Inferior parietal cortex (tissue), 1 donor: ENCODE measurements at regions not wholly inside any gene's neighbourhood (a gene's known extent, or its start where the extent isn't known, plus 50 kb on each side); places are given as distances from the start of the nearest gene placed in this dataset.

Source experiments
- DNase-seq: peaks from one replicate; pipeline ENCODE4 v3.0.0-alpha.2; 2016; ENCODE audit errors: extremely low spot score

DNA sequence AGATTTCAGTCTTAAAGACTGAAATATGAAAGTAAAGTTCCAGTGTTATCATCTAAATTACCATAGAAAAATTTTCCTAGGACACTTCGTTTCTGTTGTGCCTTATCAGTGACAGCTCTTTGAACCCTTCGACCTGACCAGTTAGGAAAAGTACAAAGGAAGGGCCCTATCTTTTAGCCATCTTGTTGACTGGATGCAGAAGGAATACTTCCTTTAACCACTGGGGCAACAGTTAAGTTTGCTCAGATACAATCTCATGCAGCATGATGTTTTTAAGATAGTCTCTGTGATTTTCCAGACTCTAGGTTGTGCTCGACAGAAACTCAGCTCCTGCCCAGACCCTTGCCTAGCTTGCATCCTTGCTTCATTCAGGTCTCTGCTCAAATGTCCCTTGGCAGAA lies 210.5 kb upstream of the RPS6KA3 start:
- DNase-seq: no peak

DNA sequence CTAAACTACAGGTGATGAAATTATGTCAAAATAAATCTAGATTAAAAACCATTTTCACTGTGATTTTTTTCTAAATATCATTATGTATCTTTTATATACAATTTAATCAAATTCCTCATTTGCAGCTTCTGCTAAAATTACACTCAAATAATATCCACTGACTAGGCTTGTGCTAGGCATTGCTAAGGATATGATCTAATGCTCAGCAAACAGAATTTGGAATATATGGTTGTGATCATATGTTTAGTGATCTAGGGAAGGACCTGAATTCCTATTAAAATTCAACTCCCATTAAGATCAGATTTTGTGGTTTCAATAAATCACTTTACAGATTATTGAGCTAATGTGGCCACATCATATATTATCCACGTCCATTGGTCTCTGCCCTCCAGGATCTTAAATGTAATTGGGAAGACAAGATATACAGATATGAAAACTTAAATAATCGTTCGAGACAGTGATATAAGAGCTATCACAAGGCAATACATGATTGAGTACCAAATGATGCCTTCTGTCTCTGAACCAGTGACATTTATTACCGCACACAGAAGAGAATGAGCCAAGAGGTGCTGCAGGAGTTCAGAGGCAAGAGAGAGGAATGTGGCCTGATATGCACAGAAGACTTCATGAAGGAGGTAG lies 206.0 kb upstream of the RPS6KA3 start:
- no peak for DNase-seq

DNA sequence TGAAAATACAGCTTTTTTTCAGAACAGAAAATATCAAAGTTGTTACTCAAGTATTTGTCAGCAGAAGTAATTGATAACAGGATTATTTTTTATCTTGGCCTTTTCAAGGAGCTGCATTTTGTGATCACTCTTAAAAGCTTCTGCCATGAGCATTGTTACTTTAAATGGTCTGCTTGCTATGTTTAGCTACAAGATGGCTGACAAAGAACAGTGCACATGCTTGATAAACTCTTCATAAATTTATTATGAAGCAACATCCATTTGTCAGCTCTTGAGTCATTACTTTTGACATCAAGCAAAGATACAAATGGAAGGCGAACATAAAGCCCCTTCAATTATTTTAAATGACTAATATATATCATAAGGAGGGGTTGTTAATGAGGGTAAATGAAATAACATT lies 205.4 kb upstream of the RPS6KA3 start:
- DNase-seq: no peak

DNA sequence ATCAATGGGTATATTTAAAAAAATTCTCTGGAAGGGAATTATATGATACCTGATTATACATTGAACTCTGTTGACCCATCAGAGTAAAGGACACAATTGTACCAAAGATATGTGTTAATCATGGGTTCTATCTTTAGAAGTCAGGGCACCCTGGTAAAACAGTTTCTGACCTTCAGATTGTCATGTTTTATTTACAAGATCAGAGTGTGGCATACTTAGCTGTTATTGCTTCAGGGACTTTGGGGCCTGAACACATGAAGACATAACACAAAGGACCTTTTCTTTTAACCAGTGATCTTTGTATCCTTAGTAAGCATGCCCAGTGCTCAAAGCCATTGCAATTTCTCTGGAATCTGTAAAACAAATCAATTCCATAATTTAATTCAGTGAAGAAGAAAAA lies 204.8 kb upstream of the RPS6KA3 start:
- DNase-seq: no peak

DNA sequence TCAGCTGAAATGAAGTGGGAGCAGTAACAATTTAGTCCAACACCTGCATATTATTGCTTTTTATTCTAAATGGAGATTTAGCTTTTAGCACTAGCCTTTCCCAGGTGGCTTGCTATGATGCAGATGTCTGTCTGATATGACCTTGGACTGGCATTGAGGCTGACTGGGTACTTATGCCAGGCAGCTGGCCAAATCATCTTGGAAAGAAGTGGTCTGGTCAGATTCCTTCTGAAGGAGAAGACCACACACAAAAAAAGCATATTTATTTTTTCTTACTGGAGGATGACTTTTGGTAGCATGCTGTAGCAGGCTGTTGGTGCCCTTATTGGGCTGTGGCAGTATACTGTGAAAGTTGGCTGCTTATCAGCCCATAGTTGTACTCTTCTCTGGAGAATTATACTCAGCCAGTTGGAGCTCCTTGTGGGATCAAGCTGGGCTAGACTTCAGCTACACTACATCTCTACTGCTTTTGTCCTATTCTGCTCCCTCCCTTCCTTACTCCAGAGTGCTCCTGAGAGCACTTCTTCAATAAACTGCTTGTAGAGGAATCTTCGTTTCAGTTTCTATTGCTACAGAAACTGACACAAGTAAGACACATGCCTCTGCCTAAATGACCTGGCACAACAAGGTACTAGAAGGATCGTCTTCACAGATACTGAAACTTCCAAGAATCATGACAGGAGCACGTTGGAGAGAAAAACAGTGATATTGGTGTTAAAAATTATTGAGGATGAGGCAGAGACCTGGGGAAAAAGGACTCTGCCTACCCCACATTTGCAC lies 196.8 kb upstream of the RPS6KA3 start:
- DNase-seq: no peak

DNA sequence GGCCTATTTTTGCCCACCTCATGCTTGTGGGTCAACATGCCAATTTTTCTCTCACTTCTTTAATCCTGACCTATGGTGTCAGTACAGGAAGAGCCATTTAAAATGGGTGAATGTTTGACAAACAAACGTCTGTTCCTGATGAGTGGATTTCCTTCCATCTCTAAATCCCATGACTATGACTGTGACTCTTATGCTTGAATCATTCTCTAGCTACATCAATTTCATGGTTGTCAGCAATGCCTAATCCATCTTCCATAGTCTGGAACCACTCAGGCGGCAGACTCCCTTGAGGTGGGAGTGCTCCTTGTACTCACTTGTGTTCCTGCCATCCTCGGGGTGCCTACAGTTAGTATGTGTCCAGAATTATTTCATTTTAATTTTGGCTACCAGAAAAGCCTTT lies 194.9 kb upstream of the RPS6KA3 start:
- DNase-seq: no peak

DNA sequence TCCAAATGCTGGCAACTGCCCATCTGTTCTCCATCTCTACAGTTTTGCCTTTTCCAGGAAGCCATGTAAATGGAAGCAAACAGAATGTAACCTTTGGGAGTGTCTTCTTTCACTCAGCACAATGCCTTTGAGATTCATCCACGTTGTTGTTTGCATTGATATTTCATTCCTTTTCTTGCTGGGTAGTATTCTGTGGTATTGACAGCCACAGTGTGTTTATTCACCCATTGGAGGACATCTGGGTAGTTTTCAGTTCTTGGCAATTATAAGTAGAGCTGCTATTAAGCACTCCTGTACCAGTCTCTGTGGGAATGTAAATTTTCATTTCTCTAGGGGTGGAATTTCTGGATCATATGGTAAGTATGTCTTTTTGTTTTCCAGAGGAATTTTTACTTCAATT lies 194.3 kb upstream of the RPS6KA3 start:
- DNase-seq: no peak

DNA sequence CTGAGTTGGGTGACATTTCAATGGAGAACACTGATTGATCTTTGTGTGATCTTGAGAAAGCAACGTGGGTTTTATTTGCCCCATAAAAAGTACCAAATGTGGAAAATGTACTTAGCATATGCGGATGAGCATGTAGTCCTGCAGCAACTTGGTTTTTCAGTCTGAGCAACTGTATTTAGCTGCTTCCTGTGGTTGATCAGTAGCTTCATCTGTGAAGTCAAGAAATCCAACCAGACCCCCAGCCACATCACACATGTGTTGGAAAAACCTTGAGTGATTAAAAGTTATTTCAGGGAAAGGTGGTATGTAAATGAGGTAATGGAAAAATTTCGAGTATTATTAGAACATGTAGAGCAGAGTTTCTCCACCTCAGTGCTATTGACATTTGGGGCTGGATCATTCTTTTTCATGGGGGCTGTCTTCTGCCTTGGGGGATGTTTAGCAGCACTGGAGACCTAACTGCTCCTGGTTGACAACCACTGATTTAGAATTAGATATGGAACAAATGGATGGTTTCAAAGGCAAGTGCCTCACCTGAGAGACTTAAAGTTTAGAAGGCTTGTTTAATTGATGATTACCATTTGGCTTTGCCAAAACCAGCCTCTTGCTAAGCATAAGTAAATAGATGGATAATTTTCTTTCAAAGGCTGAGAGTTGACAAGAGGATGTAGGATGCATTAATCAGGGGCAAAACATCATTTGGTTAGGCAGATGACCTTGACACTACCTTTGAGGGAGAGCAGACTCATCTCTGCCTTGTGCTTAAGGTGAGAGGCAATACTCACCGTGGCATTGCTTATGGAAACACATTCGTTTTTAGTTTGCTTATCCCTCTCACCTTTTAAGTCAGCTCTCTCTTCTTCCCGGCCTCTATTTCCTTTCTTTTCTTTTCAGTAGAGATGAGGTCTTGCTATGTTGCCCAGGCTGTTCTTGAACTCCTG lies 193.0 kb upstream of the RPS6KA3 start:
- DNase-seq: no peak

DNA sequence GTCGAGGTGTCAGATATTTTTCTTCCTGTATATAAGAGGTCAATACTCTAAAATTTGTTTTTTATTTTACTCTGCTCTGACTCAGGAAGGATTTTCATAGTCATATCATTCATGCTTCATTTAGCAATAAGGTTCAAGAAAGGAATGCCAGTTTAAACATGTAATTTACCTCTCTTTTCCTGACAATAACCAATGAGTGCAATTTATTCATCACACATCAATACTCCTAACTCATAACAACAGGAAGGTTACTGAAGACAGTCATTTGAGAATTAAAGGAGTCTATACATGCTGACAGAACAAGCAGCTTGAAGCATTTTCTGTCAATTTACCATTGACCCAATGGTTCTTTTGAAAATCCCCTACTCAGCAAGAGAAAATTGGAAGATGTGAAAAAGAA lies 190.3 kb upstream of the RPS6KA3 start:
- no peak for DNase-seq

DNA sequence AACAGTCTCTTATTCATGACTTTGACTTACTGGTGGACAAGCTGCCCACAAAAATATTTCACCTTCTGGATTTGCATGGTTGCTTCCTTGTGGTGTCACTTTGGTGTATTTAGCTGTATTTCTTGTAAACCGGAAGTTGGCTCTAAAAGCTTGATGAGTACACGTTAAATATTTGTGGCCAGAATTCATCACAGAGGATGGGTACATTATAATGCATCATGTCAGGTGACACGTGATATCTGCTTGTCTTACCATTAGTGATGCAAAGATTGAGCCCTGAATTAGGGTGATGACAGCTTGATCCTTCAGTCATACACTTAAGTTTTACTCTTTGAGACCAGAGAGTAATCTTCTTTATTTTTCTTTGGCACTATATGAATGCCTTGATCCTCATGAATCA lies 188.3 kb upstream of the RPS6KA3 start:
- no peak for DNase-seq

DNA sequence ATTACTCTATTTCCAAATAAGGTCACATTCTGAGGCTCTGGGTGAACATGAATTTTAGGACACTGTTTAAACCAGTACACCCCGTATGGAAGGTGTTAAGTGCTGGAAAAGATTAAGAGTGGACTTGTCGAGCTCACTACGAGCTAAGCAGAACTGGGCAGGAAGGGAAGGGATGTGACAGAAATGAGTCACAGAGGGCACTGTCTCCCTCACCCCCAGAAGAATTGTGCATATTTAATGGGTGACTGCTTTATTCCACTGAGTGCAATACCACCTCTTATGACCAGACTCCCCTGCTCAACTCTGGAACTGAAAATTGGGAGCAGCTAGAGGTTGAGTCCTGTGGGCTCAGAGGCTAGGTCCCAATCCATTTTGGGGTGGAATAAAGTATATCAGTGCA lies 187.4 kb upstream of the RPS6KA3 start:
- DNase-seq: no peak

DNA sequence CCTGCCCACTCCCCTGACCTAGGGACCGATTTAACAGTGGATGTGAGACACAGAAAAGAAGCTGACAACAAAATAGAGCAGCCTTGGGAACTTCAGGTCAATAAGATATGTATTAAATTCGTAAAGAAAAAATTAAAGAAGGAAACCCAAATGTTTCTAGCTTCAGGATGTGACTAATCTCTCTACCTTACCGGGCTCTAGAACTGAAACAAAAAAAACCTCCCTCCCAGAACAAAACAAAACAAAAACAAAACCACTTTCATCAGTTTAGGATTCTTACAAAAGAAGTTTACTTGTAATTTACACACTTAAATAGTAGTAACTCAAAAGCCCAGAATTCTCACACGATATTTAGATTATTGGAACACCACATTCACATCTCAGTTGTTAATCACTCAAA lies 185.8 kb upstream of the RPS6KA3 start:
- no peak for DNase-seq

DNA sequence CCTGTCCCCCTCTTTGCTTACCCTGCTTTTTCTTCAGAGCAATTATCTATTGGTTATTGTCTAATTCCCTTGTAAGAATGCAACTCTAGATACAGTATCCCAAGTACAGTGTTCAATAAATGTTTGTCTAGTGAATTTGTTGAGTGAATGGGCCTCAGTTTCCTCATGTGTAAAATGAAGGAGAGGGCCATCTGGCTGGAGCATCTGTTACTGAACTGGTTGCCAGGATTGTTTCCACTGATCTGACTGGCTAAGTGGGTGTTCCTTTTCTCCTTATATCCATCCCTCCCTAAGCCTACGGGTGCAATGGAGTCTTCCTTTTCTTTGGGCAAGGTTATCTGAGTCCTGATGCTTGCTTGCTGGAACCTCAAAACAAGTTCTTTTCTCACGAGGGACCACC lies 185.2 kb upstream of the RPS6KA3 start:
- DNase-seq: no peak

DNA sequence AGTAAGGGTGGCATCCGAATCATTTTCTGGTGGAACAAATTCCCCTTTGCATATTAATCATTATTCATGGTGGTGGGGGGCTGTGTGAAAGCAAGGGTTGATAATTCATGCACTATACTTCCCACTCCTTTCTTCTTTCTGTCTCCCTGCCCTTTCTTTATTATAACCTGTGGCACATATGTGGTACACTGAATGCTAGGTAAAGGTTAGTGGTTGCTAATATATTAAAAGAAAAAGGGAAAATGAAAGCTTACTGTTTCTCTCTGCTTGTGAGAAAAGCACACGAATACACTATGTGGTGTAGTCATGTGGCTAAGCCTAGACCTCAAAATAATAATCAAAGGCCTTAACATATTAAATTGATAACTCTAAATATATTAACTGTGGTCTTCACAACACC lies 178.4 kb upstream of the RPS6KA3 start:
- no peak for DNase-seq

DNA sequence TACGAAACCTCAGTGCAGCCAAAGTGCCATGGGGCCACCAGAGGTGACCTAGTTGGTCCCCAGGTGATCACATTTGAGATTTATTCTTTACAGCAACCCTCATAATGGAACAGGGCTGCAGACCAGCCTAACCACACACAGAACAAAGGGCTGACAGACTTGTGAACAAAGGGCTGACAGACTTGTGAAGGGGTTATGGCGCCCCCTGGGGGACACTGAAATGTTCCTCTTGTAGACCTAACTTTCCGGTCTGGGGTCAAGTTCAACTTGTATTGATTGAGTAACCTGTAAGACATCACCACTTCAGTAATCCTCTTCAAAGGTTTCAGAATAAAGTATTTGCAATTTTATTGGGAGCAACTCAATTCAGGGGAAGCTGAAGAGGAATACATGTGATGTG lies 175.9 kb upstream of the RPS6KA3 start:
- DNase-seq: peak; percentile 60

DNA sequence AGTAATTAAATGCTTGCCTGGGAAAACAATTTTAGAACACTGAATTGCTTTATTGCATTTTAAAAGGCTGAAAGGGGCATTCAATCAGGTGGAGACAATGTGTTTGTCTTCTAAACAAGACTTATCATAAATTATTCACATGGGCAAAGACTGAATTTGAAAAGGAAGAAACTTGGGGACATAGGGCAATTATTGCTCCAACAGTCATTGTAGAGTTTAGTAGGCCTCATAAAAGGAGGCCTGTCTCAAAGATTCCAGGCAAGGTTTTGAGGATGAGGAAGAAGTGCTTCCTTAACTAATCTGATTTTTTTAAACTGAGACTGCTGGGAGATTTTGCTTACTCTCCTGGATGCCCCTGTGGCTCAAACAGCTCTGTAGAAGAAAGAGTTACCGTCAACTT lies 174.4 kb upstream of the RPS6KA3 start:
- DNase-seq: no peak

DNA sequence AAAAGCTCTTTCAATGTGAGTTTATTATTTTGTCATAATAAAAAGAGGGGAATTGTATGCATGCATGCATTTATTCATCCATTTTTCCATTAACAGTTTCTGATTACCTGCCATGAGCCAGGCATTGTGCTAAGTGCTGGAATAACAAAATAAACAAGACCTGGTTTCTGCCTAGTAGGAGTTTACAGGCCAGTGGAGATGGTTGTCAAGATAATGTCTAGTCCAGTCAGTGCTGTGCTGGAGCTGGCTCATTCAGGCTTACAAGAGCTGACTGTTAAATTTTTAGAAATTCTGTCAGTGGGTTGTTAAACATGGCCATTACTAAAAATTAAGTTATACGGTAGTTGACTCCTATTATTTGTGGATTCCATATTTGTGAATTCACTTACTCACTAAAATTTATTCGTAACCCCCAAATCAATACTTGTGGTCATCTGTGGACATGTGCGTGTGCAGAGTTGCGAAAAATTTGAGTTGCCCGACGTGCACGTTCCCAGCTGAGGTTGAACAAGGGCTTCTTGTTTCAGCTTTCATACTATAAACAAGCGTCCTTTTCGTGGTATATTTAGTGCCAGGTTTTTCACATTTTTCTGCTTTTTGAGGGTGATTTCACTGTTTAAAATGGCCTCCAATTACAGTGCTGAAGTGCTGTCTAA lies 172.3 kb upstream of the RPS6KA3 start:
- DNase-seq: no peak

DNA sequence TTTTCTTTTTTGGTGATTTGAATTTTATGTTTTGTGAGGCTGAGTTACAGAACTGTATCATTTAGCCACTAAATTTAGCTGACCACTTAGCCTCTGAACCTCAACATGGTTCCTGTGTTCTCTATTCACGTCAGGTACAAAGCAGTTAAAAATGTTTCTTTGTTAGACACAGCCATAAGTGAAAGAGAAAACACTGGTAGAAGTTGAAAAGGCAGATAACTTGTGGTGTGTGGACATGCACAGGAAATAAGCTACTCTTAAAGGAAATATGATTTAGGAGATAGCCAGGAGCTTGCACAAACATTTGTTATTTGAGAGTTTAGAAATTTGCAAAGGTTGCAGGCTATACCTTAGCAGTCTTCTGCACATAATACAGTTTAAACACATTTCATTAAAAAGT lies 171.0 kb upstream of the RPS6KA3 start:
- DNase-seq: no peak

DNA sequence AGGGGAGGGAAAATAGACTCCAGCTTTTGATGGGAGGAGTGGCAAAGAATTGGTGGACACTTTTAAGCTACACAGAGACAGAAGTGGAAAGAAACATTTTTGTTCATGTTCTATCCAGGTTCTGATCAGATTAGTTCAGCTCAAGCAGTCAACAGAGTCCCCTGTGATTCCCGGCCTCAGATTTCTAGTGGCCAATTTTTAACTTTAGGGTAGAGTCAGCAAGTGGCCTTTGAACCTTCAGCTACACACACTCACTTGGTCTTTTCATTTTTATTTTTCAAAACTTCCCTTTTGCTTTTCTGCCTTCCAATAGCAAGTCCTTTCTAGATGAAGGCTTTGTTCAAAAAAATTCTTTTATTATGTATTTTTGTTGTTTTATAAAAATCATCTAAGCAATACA lies 169.2 kb upstream of the RPS6KA3 start:
- no peak for DNase-seq

DNA sequence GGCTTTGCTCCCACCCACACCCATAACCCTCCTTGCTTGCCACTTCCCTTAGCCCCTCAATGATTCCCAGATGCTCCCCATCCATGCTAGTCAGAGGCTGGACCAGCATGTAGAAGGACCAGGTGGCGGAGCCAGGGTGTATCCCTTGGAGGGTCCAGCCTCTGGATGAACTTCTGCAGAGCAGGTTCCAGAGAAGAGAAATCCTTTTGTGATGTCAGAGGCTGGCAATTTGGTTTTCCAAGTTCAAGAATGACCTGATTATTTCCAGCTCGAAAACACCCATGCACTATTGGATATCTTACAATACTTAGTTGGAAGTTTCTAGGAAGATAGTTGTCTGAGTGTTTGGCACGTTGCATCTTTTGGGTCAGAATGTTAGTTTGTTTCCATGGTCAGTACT lies 168.3 kb upstream of the RPS6KA3 start:
- DNase-seq: no peak

DNA sequence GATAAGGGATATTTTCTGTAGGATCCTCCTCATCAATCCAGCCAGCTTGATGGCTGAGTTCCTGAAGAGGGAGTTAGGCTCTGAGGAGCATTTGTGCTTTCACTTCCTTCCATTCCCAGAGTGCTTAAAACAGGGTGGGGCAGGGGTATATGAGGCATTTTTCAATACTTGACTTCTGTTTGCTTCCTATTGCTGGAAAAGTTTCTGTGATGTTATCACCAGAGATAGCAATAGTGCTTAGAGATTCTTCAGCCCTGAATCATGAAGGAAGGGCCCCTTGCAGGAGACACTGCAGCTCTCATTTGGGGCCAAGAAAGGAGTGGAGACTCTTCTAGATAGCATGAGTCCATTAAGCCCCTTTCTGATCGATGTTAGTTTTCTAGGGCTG lies 166.7 kb upstream of the RPS6KA3 start:
- no peak for DNase-seq

DNA sequence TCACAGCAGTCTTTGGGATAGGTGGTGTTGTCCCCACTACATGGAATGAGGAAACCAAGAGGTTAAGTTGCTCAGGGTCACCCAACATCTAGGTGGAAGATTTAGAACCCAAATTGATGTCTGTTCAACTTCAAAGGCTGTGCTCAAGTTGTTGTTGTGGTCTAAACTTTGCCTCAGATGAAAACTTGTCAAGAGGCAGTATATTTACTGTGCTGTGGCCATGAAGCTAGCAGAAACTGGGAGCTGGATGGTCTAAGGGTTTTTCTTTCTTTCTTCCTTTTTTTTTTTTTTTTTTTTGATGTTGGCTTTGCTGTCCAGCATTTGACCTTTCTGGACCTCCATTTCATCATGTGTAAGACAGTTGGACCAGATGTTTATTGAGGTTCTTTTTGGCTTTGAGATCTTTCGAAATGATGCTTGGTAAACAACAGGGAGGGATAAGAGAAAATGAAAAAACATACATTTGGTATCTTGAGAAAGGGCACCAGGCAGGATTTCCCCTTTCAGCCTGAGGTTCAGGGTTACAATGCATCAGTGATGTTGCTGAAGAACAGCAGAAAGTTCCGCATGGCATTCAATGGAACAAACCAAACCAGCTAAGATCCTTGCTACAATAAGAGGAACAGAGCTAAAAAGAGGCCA lies 166.2 kb upstream of the RPS6KA3 start:
- no peak for DNase-seq
